ENCODE measurements at regions not wholly inside any gene's neighbourhood (a gene's known extent, or its start where the extent isn't known, plus 50 kb on each side); places are given as distances from the start of the nearest gene placed in this dataset.
A peak's percentile ranks its signal among the peaks of the same experiment; 100 is the strongest.

DNA sequence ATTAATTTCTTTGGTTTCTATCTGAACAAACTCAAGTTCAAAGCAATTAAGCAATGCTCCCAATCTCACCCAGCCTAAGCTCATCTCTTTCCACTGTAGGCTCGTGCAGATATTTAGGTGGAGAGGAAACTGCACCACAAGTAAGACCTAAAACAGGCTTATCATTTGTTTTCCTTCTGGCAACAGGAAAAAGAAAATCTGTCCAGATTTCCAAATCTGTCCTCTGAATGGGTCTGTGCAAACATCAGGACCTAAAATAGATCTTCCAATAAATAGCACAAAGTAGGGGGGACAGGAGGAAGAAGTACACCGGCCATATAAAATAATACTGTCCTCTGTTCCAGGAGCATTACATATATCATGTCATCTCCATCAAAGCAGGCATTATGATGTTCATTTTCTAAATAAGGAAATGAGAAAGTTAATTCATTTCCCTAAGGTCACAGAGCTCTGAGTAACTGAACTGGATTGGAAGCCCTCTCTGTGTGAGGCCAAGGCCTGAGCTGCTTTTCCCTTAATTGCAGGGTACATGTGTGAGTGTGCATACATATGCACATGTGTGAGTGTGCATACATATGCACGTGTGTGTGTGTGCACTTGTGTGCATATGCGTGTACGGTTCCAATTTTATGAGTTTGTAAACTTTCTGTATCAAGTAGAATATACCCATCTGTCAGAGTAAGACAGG lies 92.8 kb upstream of the PARD3 start:
- Histone ChIP-seq H3K9me3 (ENCODE audit: insufficient read depth, low read length, severe bottlenecking) (no peaks in the 10 kb centered on the region), H3K4me3 (ENCODE audit: low read depth in 1 of 2, low read length in 2 of 2) (no peak overlapping the region), H3K9ac (ENCODE audit: low read depth, low read length) (no peak overlapping the region), H3K36me3 (ENCODE audit: insufficient read depth, low read length) (no peaks in the 10 kb centered on the region), H4K20me1 (ENCODE audit: insufficient read depth, low read length) (no peaks in the 10 kb centered on the region), H2AFZ (ENCODE audit: low read depth, low read length) (0 out of 2 replicates have a peak overlapping the region, but pooled peaks have one; percentile 27), H3K4me1 (ENCODE audit: insufficient read depth, low read length) (no peaks in the 10 kb centered on the region), H3K27ac (ENCODE audit: low read length) (no peak overlapping the region), H3K27me3 (ENCODE audit: insufficient read depth, low read length, poor library complexity) (no peaks in the 10 kb centered on the region), H3K4me2 (ENCODE audit: insufficient read depth, low read length) (no peak overlapping the region), H3K79me2 (ENCODE audit: insufficient read depth, low read length) (no peaks in the 10 kb centered on the region)
- no peak for ATAC-seq (ENCODE audit: insufficient read depth, low read depth)
- no peak for DNase-seq
- TF ChIP-seq, protein P1, sequence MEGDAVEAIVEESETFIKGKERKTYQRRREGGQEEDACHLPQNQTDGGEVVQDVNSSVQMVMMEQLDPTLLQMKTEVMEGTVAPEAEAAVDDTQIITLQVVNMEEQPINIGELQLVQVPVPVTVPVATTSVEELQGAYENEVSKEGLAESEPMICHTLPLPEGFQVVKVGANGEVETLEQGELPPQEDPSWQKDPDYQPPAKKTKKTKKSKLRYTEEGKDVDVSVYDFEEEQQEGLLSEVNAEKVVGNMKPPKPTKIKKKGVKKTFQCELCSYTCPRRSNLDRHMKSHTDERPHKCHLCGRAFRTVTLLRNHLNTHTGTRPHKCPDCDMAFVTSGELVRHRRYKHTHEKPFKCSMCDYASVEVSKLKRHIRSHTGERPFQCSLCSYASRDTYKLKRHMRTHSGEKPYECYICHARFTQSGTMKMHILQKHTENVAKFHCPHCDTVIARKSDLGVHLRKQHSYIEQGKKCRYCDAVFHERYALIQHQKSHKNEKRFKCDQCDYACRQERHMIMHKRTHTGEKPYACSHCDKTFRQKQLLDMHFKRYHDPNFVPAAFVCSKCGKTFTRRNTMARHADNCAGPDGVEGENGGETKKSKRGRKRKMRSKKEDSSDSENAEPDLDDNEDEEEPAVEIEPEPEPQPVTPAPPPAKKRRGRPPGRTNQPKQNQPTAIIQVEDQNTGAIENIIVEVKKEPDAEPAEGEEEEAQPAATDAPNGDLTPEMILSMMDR (IDR thresholded peaks at IDR 0.05; ENCODE audit: borderline replicate concordance, extremely low read depth, low read length, poor library complexity, severe bottlenecking), result no peak
- no peak for TF ChIP-seq EZH2 (IDR thresholded peaks at IDR 0.05; ENCODE audit: borderline replicate concordance, low read depth, low read length, severe bottlenecking)

DNA sequence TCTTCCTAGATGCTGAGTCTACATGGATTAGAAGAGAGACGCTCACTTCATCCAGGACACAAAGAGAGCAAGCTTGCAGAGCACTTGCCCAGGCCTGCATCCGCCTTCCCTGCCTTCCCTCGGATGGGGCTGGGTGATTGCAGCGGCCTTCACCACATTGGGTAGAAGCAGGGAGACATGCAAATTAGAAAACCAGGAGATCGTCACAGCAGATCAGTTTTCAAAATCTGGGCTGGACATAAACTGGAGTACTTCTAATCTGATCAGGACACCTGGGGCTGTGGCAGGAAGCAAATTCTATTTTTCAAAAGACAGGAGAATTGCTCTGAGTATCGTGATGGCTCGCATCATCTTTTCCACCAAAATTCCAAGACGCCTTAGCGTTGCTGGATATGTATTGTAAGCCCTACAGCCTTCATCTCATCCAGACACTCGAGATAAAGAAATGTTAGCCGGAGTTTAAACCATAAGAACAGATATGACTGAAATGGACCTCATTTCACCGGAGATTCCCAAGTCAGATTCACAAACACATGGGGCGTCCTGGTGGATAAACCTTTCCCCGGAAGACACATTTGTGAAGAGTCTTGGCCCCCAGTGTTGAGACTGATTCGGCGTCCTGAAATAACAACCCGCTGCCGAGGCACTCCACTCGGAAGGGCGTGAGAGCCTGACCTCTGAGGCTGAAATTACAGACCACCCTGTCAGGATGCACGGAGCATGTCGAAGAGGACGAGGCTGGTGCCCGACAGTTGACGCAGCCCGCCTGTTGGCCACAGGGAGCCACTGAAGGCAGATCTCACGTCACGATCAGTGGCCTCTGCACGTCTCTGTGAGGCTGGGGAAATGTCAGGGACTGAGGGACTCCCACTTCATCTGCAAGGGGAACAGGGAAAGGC lies 91.2 kb upstream of the PARD3 start:
- ATAC-seq (ENCODE audit: insufficient read depth, low read depth) (no peak), DNase-seq (no peak)
- TF ChIP-seq EZH2 (IDR thresholded peaks at IDR 0.05; ENCODE audit: borderline replicate concordance, low read depth, low read length, severe bottlenecking), result no peak
- TF ChIP-seq, protein P1 (IDR thresholded peaks at IDR 0.05; ENCODE audit: borderline replicate concordance, extremely low read depth, low read length, poor library complexity, severe bottlenecking), result no peak
- Histone ChIP-seq H2AFZ (ENCODE audit: low read depth, low read length) (peak overlapping the region; percentile 39; the same call in 1 of the 2 replicates), H3K27ac (ENCODE audit: low read length) (no peak overlapping the region), H3K4me1 (ENCODE audit: insufficient read depth, low read length) (no peaks in the 10 kb centered on the region), H3K27me3 (ENCODE audit: insufficient read depth, low read length, poor library complexity) (no peaks in the 10 kb centered on the region), H3K36me3 (ENCODE audit: insufficient read depth, low read length) (no peaks in the 10 kb centered on the region), H3K79me2 (ENCODE audit: insufficient read depth, low read length) (no peaks in the 10 kb centered on the region), H3K9ac (ENCODE audit: low read depth, low read length) (no peak overlapping the region), H3K4me3 (ENCODE audit: low read depth in 1 of 2, low read length in 2 of 2) (no peak overlapping the region), H3K9me3 (ENCODE audit: insufficient read depth, low read length, severe bottlenecking) (no peaks in the 10 kb centered on the region), H3K4me2 (ENCODE audit: insufficient read depth, low read length) (no peak overlapping the region), H4K20me1 (ENCODE audit: insufficient read depth, low read length) (no peaks in the 10 kb centered on the region)

DNA sequence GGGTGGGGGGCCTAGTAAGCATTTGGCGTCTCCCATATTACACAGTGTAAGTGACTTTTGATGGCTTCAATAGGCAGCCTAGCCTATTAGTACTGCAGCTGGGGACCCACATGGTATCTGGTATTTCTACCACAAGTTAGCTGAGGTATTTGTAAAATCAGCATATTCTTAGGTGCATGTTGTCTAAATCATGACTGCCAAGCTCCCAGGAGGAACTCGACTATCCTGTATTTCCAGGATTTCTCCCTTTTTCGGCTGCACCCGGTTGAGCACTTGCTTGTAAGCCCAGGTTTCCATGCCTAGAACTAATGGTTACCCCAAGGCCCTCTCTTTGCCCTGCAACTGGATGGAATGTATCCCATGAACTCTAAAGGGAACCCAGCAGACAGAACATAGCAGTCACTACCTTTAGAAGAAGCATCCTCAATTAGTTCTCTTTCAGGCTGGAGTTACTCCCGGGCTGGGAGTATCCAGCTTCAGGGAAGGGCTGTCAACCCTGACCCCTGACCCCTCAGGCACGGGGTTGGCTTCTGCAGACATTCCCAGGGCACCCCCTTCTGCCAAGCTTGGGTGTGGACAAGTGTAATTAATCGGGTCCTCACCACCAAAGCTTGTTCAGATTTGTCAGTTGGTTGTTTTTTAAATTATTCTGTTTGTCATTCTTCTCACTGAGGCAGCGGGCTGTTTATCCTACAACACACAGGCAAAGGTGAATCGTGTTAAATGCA lies 90.3 kb upstream of the PARD3 start:
- Histone ChIP-seq H3K79me2 (ENCODE audit: insufficient read depth, low read length) (no peaks in the 10 kb centered on the region), H3K4me1 (ENCODE audit: insufficient read depth, low read length) (no peaks in the 10 kb centered on the region), H3K4me3 (ENCODE audit: low read depth in 1 of 2, low read length in 2 of 2) (no peak overlapping the region), H3K9ac (ENCODE audit: low read depth, low read length) (no peak overlapping the region), H2AFZ (ENCODE audit: low read depth, low read length) (no peak overlapping the region), H3K4me2 (ENCODE audit: insufficient read depth, low read length) (no peak overlapping the region), H3K36me3 (ENCODE audit: insufficient read depth, low read length) (no peaks in the 10 kb centered on the region), H3K9me3 (ENCODE audit: insufficient read depth, low read length, severe bottlenecking) (no peaks in the 10 kb centered on the region), H4K20me1 (ENCODE audit: insufficient read depth, low read length) (no peaks in the 10 kb centered on the region), H3K27ac (ENCODE audit: low read length) (no peak overlapping the region), H3K27me3 (ENCODE audit: insufficient read depth, low read length, poor library complexity) (no peaks in the 10 kb centered on the region)
- DNase-seq, result no peak
- TF ChIP-seq, protein P1 (IDR thresholded peaks at IDR 0.05; ENCODE audit: borderline replicate concordance, extremely low read depth, low read length, poor library complexity, severe bottlenecking), result no peak
- TF ChIP-seq EZH2 (IDR thresholded peaks at IDR 0.05; ENCODE audit: borderline replicate concordance, low read depth, low read length, severe bottlenecking), result no peak
- ATAC-seq (ENCODE audit: insufficient read depth, low read depth), result no peak
